SU-DHL-6 (cell line): ENCODE measurements at regions not wholly inside any gene's neighbourhood (a gene's known extent, or its start where the extent isn't known, plus 50 kb on each side); places are given as distances from the start of the nearest gene placed in this dataset.

ENCODE experiments used
- H2AFZ ChIP-seq: fragments of 200-600 bp; sonication (generic); 2 replicates; pipeline ENCODE4 v1.6.1; 2014; ENCODE audit warnings: low read depth, mild to moderate bottlenecking, moderate library complexity, mixed read lengths, antibody characterized with exemption, low read length; ENCODE audit not compliant: severe bottlenecking
- H3F3A ChIP-seq: fragments of 200-600 bp; shearing (Covaris generic); 2 replicates; pipeline ENCODE4 v1.6.0; 2016; ENCODE audit warnings: antibody characterized with exemption, mild to moderate bottlenecking; ENCODE audit not compliant: insufficient read depth
- H3K27ac ChIP-seq: fragments of 200-600 bp; sonication (generic); 2 replicates; pipeline ENCODE4 v1.5.1; 2016; ENCODE audit warnings: low read depth, mild to moderate bottlenecking, low read length, moderate library complexity, mixed read lengths
- H3K27me3 ChIP-seq: fragments of 200-600 bp; sonication (generic), shearing (Covaris generic); 2 replicates; pipeline ENCODE4 v1.6.0; 2014; ENCODE audit warnings: mild to moderate bottlenecking, low read length
- H3K36me3 ChIP-seq: fragments of 200-600 bp; sonication (generic); 2 replicates; pipeline ENCODE4 v1.6.1; 2014; ENCODE audit warnings: mild to moderate bottlenecking, low read length, mixed read lengths
- H3K4me2 ChIP-seq: fragments of 300-600, 200-600 bp; shearing (Covaris generic), sonication (generic); 2 replicates; pipeline ENCODE4 v1.6.0; 2014; ENCODE audit warnings: low read length, low read depth, mild to moderate bottlenecking; ENCODE audit not compliant: poor library complexity, severe bottlenecking
- H3K4me3 ChIP-seq: fragments of 200-600 bp; sonication (generic); 2 replicates; pipeline ENCODE4 v1.5.1; 2014; ENCODE audit warnings: antibody characterized with exemption, low read length, mild to moderate bottlenecking, mixed read lengths; ENCODE audit not compliant: insufficient read depth, poor library complexity, severe bottlenecking
- H3K79me2 ChIP-seq: fragments of 200-600 bp; sonication (generic); 2 replicates; pipeline ENCODE4 v1.6.1; 2014; ENCODE audit warnings: mild to moderate bottlenecking, low read length, moderate library complexity; ENCODE audit not compliant: insufficient read depth
- H3K9ac ChIP-seq: fragments of 200-600 bp; sonication (generic); 2 replicates; pipeline ENCODE4 v1.7.0; 2014; ENCODE audit warnings: mild to moderate bottlenecking, low read length
- H3K9me2 ChIP-seq: fragments of 200-600 bp; sonication (generic); replicated peaks from 2 replicates; pipeline ENCODE4 v1.6.1; 2014; ENCODE audit warnings: low read length; ENCODE audit not compliant: insufficient read depth
- H3K9me3 ChIP-seq: fragments of 200-600 bp; sonication (generic); 2 replicates; pipeline ENCODE4 v1.6.1; 2014; ENCODE audit warnings: low read length, mixed read lengths; ENCODE audit not compliant: insufficient read depth
- H4K20me1 ChIP-seq: fragments of 200-600 bp; sonication (generic); 2 replicates; pipeline ENCODE4 v1.6.1; 2014; ENCODE audit warnings: low read depth, mild to moderate bottlenecking, antibody characterized with exemption, low read length, moderate library complexity, mixed read lengths
- EZH2phosphoT487 ChIP-seq: fragments of 200-600 bp; sonication (generic), shearing (Covaris generic); conservative IDR thresholded peaks from 2 replicates; pipeline ENCODE4 v1.6.1; 2018; ENCODE audit warnings: mild to moderate bottlenecking, antibody characterized with exemption, low read length, moderate library complexity, mixed read lengths
- TF ChIP-seq, protein P1 (sequence below): fragments of 200-600 bp; sonication (generic); IDR thresholded peaks from one replicate; pipeline ENCODE4 v1.5.1; 2017; ENCODE audit warnings: antibody characterized with exemption, mild to moderate bottlenecking, low read length, moderate library complexity; ENCODE audit not compliant: insufficient read depth, poor library complexity, severe bottlenecking

DNA sequence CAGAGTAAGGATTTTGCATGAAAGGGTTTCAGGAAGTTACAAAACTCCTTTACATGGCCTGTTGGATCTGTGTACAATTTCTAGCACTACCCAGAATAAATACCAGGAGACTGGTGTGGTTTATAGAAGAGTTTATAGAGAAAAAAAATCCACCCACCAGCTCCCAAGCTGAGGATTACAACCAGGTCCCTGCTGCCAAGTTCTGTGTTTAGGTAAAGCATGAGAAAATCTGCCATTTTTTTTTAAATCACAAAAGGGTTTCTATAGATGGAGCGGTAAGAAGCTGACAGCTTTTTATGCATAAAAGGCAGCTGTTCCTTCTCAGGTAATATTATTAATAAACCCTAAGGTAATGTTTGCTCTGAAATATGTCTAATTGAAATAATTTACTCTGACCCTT, 545.4 kb upstream of the ZEB2 start:
- no peaks in the 10 kb centered on the region for H3K9me2 ChIP-seq
- no peak overlapping the region for H3K9ac ChIP-seq
- H2AFZ ChIP-seq, result no peak overlapping the region
- H3K36me3 ChIP-seq, result no peaks in the 10 kb centered on the region
- H3K27me3 ChIP-seq, result no peaks in the 10 kb centered on the region
- no peak overlapping the region for H3K4me3 ChIP-seq
- H4K20me1 ChIP-seq, result no peaks in the 10 kb centered on the region
- H3K27ac ChIP-seq, result no peak overlapping the region
- no peaks in the 10 kb centered on the region for H3K79me2 ChIP-seq
- TF ChIP-seq EZH2phosphoT487, result no peak
- TF ChIP-seq, protein P1, sequence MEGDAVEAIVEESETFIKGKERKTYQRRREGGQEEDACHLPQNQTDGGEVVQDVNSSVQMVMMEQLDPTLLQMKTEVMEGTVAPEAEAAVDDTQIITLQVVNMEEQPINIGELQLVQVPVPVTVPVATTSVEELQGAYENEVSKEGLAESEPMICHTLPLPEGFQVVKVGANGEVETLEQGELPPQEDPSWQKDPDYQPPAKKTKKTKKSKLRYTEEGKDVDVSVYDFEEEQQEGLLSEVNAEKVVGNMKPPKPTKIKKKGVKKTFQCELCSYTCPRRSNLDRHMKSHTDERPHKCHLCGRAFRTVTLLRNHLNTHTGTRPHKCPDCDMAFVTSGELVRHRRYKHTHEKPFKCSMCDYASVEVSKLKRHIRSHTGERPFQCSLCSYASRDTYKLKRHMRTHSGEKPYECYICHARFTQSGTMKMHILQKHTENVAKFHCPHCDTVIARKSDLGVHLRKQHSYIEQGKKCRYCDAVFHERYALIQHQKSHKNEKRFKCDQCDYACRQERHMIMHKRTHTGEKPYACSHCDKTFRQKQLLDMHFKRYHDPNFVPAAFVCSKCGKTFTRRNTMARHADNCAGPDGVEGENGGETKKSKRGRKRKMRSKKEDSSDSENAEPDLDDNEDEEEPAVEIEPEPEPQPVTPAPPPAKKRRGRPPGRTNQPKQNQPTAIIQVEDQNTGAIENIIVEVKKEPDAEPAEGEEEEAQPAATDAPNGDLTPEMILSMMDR, result no peak
- no peak overlapping the region for H3K4me2 ChIP-seq
- no peaks in the 10 kb centered on the region for H3F3A ChIP-seq
- H3K9me3 ChIP-seq, result no peaks in the 10 kb centered on the region; the same call in 1 of the 2 replicates

DNA sequence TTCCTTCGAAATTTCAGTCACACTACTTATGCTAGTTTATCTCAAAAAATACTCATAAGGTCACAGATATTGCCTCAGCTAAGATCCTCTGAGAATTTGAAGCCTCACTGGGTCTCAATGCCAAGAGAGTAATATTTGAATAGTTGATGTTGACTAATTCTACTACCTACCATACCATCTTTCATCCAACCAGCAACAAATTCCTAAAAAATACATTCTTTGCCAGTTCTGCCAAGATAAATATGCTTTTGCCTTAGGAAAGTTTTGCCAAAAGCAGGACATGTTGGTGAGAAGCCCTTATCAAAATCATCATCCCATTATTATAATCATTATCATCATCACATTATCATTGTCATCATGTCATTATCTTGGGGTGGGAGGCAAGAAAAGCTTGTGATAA, 544.6 kb upstream of the ZEB2 start:
- Histone ChIP-seq H3K4me3 (no peak overlapping the region), H3K27me3 (no peaks in the 10 kb centered on the region), H3K36me3 (no peaks in the 10 kb centered on the region), H3F3A (no peaks in the 10 kb centered on the region), H3K9ac (no peak overlapping the region), H3K9me2 (no peaks in the 10 kb centered on the region), H3K4me2 (no peak overlapping the region), H3K27ac (no peak overlapping the region), H4K20me1 (no peaks in the 10 kb centered on the region), H3K9me3 (no peaks in the 10 kb centered on the region; the same call in 1 of the 2 replicates), H2AFZ (no peak overlapping the region), H3K79me2 (no peaks in the 10 kb centered on the region)
- TF ChIP-seq, protein P1, result no peak
- no peak for TF ChIP-seq EZH2phosphoT487

DNA sequence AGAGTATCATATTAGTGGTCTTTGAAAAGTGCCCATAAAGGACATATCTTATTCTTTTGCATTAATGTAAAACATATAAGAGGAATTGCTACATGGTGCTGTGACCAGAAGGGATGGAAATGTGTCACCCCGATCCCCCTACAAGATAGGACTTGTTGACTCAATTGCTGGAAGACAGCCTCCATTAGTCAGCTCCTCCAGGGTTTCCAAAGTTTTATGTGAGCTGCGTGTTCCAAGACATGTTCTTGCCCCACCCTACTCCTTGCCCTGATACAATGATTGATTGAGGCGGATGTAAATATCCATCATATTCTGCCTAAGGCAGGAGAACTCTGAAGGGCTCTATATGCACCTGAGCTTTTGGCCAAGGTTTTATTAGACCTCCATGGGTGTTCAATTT, 541.0 kb upstream of the ZEB2 start:
- Histone ChIP-seq H3K27ac (no peak overlapping the region), H3K4me2 (no peak overlapping the region), H2AFZ (no peak overlapping the region)

More for the DNA sequence above, 541.0 kb upstream of the ZEB2 start:
- TF ChIP-seq, protein P1, result no peak
- TF ChIP-seq EZH2phosphoT487, result no peak
- no peak overlapping the region for H3K9ac ChIP-seq
- H3K4me3 ChIP-seq, result no peak overlapping the region
- no peaks in the 10 kb centered on the region for H3K36me3 ChIP-seq
- no peaks in the 10 kb centered on the region for H4K20me1 ChIP-seq
- no peaks in the 10 kb centered on the region for H3F3A ChIP-seq
- no peaks in the 10 kb centered on the region for H3K79me2 ChIP-seq
- no peaks in the 10 kb centered on the region for H3K27me3 ChIP-seq
- no peaks in the 10 kb centered on the region for H3K9me2 ChIP-seq
- no peaks in the 10 kb centered on the region for H3K9me3 ChIP-seq
